ENCODE measurements at regions not wholly inside any gene's neighbourhood (a gene's known extent, or its start where the extent isn't known, plus 50 kb on each side); places are given as distances from the start of the nearest gene placed in this dataset.

DNA sequence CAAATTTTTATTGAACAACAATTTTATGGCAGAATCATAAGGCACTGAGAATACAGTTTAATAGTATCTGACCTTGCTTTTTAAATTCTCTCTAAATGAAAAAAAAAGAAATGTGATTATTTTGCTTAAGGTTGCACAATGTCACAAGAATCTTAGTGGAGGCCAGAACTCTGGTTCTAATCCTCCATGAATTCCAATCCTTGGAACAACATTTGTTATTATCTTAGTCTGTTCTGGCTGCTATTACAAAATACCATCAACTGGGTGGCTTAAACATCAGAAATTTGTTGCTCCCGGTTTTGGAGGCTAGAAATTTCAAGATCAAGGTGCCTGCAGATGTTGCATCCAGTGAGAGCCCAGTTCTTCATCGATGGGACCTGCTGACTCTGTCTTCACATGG is 158.2 kb upstream of the POM121L12 start (continued):
- TF ChIP-seq SIRT6 (IDR thresholded peaks at IDR 0.05; ENCODE audit: low read length) (no peak), NRF1 (IDR thresholded peaks at IDR 0.05; ENCODE audit: low read depth, low read length) (no peak), CTBP2 (IDR thresholded peaks at IDR 0.05; ENCODE audit: borderline replicate concordance, insufficient read depth, insufficient read length, low read length) (no peak), CHD1 (IDR thresholded peaks at IDR 0.05; ENCODE audit: low read depth, low read length) (no peak), CREB1 (IDR thresholded peaks at IDR 0.05) (no peak)

Data from H1 (cell line).